Sigmoid colon (tissue), 6 donors: ENCODE measurements at regions not wholly inside any gene's neighbourhood (a gene's known extent, or its start where the extent isn't known, plus 50 kb on each side); places are given as distances from the start of the nearest gene placed in this dataset.

ENCODE experiments used
- DNase-seq: peaks from one replicate; pipeline ENCODE4 v3.0.0-alpha.2; 2019
- H3K27ac ChIP-seq, 4 donors: fragments of 200-600 bp; sonication (generic); one replicate each; pipeline ENCODE4 v1.5.1; 2016 to 2019; ENCODE audit warnings: mild to moderate bottlenecking in 1 of 4
- H3K27me3 ChIP-seq, 3 donors: fragments of 200-600 bp; sonication (generic); one replicate each; pipeline ENCODE4 v1.5.1; 2019; ENCODE audit warnings: mild to moderate bottlenecking in 1 of 3
- H3K36me3 ChIP-seq, 4 donors: fragments of 200-600 bp; sonication (generic); one replicate each; pipeline ENCODE4 v1.5.1; 2016 to 2019
- H3K4me1 ChIP-seq, 4 donors: fragments of 200-600 bp; sonication (generic); one replicate each; pipeline ENCODE4 v1.5.1; 2017 to 2019
- H3K4me3 ChIP-seq, 4 donors: fragments of 200-600 bp; sonication (generic); one replicate each; pipeline ENCODE4 v1.5.1; 2017 to 2019; ENCODE audit warnings: mild to moderate bottlenecking in 2 of 4, moderate library complexity in 1 of 4
- H3K9me3 ChIP-seq, 4 donors: fragments of 200-600 bp in 3 of 4; sonication (generic) in 3 of 4; one replicate each; pipeline versions ENCODE4 v1.5.1 to v1.6.1; 2013 to 2019
- CTCF ChIP-seq, 4 experiments: fragments of 450-650 bp in 3 of 4; fragments of 200-600 bp in 1 of 4; IDR thresholded peaks; one replicate each; pipeline ENCODE4 v1.5.1; 2016 to 2019; ENCODE audit warnings: antibody characterized with exemption in 4 of 4, mild to moderate bottlenecking in 3 of 4, moderate library complexity in 2 of 4
- EP300 ChIP-seq, 4 donors: sonication (generic); formaldehyde crosslinking; IDR thresholded peaks; one replicate each; pipeline ENCODE4 v1.6.1; 2017; ENCODE audit warnings: antibody characterized with exemption in 4 of 4
- POLR2A ChIP-seq, 2 donors: fragments of 450-650 bp; IDR thresholded peaks; one replicate each; pipeline ENCODE4 v1.6.1; 2016; ENCODE audit warnings: antibody characterized with exemption in 2 of 2, mild to moderate bottlenecking in 2 of 2, moderate library complexity in 2 of 2
- POLR2AphosphoS5 ChIP-seq, 4 donors: sonication (generic); formaldehyde crosslinking; IDR thresholded peaks; one replicate each; pipeline ENCODE4 v1.6.1; 2017; ENCODE audit warnings: antibody characterized with exemption in 4 of 4
- WGBS, 2 donors: extraction: QIAGEN DNeasy Blood & Tissue Kit; methylation state at CpG; one replicate each; pipeline ENCODE4 v1.1.7; 2013; 5-methylcytosine and 5-hydroxymethylcytosine counted together
- intact Hi-C: fragments of 100-400 bp; cut with DNase I; formaldehyde crosslinking; loops from one replicate; pipeline ENCODE4 v1.15.1; 2023
- donor health status: healthy with polysubstance abuse.
- donor health status: healthy.

GRCh38 chr3:109618766-109619378 is 281.5 kb upstream of the DPPA4 start:
- H3K27me3 ChIP-seq: no peaks in the 10 kb centered on the region
- H3K36me3 ChIP-seq: no peaks in the 10 kb centered on the region
- no peaks in the 10 kb centered on the region for H3K4me1 ChIP-seq
- no peak for DNase-seq
- H3K4me3 ChIP-seq: no peak overlapping the region
- H3K9me3 ChIP-seq: no peaks in the 10 kb centered on the region
- H3K27ac ChIP-seq: no peak overlapping the region
- TF ChIP-seq CTCF (IDR thresholded peaks at IDR 0.05) (no peak), POLR2AphosphoS5 (IDR thresholded peaks at IDR 0.05) (no peak), EP300 (IDR thresholded peaks at IDR 0.05) (no peak), POLR2A (IDR thresholded peaks at IDR 0.05) (no peak)
- intact Hi-C loops: no loop called here
- WGBS, 2 donors: 49 to 65% methylated on average over 2 of the region's 2 CpGs

GRCh38 chr3:109631897-109632296 is 294.6 kb upstream of the DPPA4 start:
- intact Hi-C loops: no loop called here
- H3K9me3 ChIP-seq: no peaks in the 10 kb centered on the region
- H3K27me3 ChIP-seq: no peaks in the 10 kb centered on the region
- no peak overlapping the region for H3K4me3 ChIP-seq
- DNase-seq: no peak
- TF ChIP-seq CTCF (IDR thresholded peaks at IDR 0.05): no peak
- no peak for TF ChIP-seq EP300 (IDR thresholded peaks at IDR 0.05)
- no peak for TF ChIP-seq POLR2A (IDR thresholded peaks at IDR 0.05)
- no peak for TF ChIP-seq POLR2AphosphoS5 (IDR thresholded peaks at IDR 0.05)
- H3K27ac ChIP-seq: no peak overlapping the region
- no peaks in the 10 kb centered on the region for H3K36me3 ChIP-seq
- no peaks in the 10 kb centered on the region for H3K4me1 ChIP-seq

- WGBS, 2 donors: 78 to 83% methylated on average over 4 of the region's 4 CpGs
- H3K4me1 ChIP-seq: no peaks in the 10 kb centered on the region
Observed at GRCh38 chr3:109640146-109640652, 302.9 kb upstream of the DPPA4 start.

GRCh38 chr3:109642025-109642424 is 304.7 kb upstream of the DPPA4 start:
- Histone ChIP-seq H3K27ac (no peak overlapping the region), H3K27me3 (no peaks in the 10 kb centered on the region), H3K9me3 (no peaks in the 10 kb centered on the region), H3K4me1 (no peaks in the 10 kb centered on the region), H3K4me3 (no peak overlapping the region), H3K36me3 (no peaks in the 10 kb centered on the region)
- DNase-seq: no peak
- intact Hi-C loops: no loop called here
- 86 to 90% methylated on average over 1 of the region's 1 CpG for WGBS, 2 donors
- no peak for TF ChIP-seq POLR2AphosphoS5 (IDR thresholded peaks at IDR 0.05)
- no peak for TF ChIP-seq POLR2A (IDR thresholded peaks at IDR 0.05)
- no peak for TF ChIP-seq EP300 (IDR thresholded peaks at IDR 0.05)
- no peak for TF ChIP-seq CTCF (IDR thresholded peaks at IDR 0.05)

More at GRCh38 chr3:109640146-109640652, 302.9 kb upstream of the DPPA4 start:
- Histone ChIP-seq H3K27ac (no peak overlapping the region), H3K36me3 (no peaks in the 10 kb centered on the region), H3K4me3 (no peak overlapping the region), H3K9me3 (no peaks in the 10 kb centered on the region), H3K27me3 (no peaks in the 10 kb centered on the region)
- no peak for TF ChIP-seq EP300 (IDR thresholded peaks at IDR 0.05)
- no peak for DNase-seq
- intact Hi-C loops: no loop called here

GRCh38 chr3:109643590-109643989 is 306.2 kb upstream of the DPPA4 start:
- Histone ChIP-seq H3K9me3 (no peaks in the 10 kb centered on the region), H3K27ac (no peak overlapping the region), H3K4me3 (no peak overlapping the region), H3K4me1 (no peaks in the 10 kb centered on the region), H3K36me3 (no peaks in the 10 kb centered on the region), H3K27me3 (no peaks in the 10 kb centered on the region)
- intact Hi-C loops: no loop called here
- WGBS, 2 donors: 63 to 64% methylated on average over 2 of the region's 2 CpGs
- TF ChIP-seq CTCF (IDR thresholded peaks at IDR 0.05): no peak
- no peak for TF ChIP-seq POLR2A (IDR thresholded peaks at IDR 0.05)
- no peak for TF ChIP-seq EP300 (IDR thresholded peaks at IDR 0.05)
- TF ChIP-seq POLR2AphosphoS5 (IDR thresholded peaks at IDR 0.05): no peak
- DNase-seq: no peak
